ENCODE measurements at regions not wholly inside any gene's neighbourhood (a gene's known extent, or its start where the extent isn't known, plus 50 kb on each side); places are given as distances from the start of the nearest gene placed in this dataset.
A peak's percentile ranks its signal among the peaks of the same experiment; 100 is the strongest.

- no peak for TF ChIP-seq MEF2A (IDR thresholded peaks at IDR 0.05; ENCODE audit: borderline replicate concordance, low read depth)
- no peak for TF ChIP-seq GABPA (IDR thresholded peaks at IDR 0.05; ENCODE audit: low read depth)
These were observed 193.2 kb upstream of the MGMT start (continued) for GRCh38 chr10:129273860-129274259.

- Histone ChIP-seq H3K9ac (no peak overlapping the region), H3K27ac (ENCODE audit: low read depth in 2 of 2, low read length in 1 of 2) (no peak overlapping the region), H3K9me3 (no peaks in the 10 kb centered on the region; the same call in none of the 2 replicates), H4K20me1 (ENCODE audit: insufficient read depth) (no peaks in the 10 kb centered on the region), H3K4me1 (ENCODE audit: control insufficient read depth in 1 of 2, insufficient read depth in 2 of 2, low read depth in 1 of 2, low read length in 1 of 2) (no peaks in the 10 kb centered on the region), H3K4me2 (no peak overlapping the region), H3K4me3 (ENCODE audit: low read depth in 2 of 2, low read length in 1 of 2) (no peak overlapping the region), H2AFZ (ENCODE audit: low read depth) (no peak overlapping the region), H3K27me3 (ENCODE audit: insufficient read depth) (no peaks in the 10 kb centered on the region), H3K79me2 (ENCODE audit: insufficient read depth) (no peaks in the 10 kb centered on the region), H3K36me3 (replicated peaks in 1 of 2; ENCODE audit: control insufficient read depth in 1 of 2, insufficient read depth in 2 of 2, low read length in 1 of 2) (no peaks in the 10 kb centered on the region), H3K9me2 (no peaks in the 10 kb centered on the region), H3F3A (replicated peaks; ENCODE audit: insufficient read depth) (no peaks in the 10 kb centered on the region)
- ChIA-PET CTCF (interaction anchor here (1.1 kb wide), 1 partner anchor 13 kb away, joined by 4 read pairs; no protein-coding TSS in a partner anchor), POLR2A (no interaction called here)
- peak; percentile 30 for DNase-seq
- TF ChIP-seq RXRA (IDR thresholded peaks at IDR 0.05; ENCODE audit: borderline replicate concordance, low read depth) = no peak
- no peak for TF ChIP-seq USF1 (IDR thresholded peaks at IDR 0.05; ENCODE audit: borderline replicate concordance, low read depth)
- no peak for TF ChIP-seq JUND (IDR thresholded peaks at IDR 0.05)
- TF ChIP-seq TAF1 (IDR thresholded peaks at IDR 0.05; ENCODE audit: borderline replicate concordance, low read depth, low read length) = no peak
- TF ChIP-seq USF2 (IDR thresholded peaks at IDR 0.05; ENCODE audit: borderline replicate concordance, low read depth, low read length) = no peak
- TF ChIP-seq SMC3 (IDR thresholded peaks at IDR 0.05; ENCODE audit: low read depth, low read length) = no peak
- TF ChIP-seq CHD2 (IDR thresholded peaks at IDR 0.05; ENCODE audit: low read length, partially characterized antibody) = no peak
- TF ChIP-seq EP300 (IDR thresholded peaks at IDR 0.05; ENCODE audit: borderline replicate concordance in 1 of 2, low read depth in 1 of 2, low read length in 1 of 2) = no peak
- TF ChIP-seq RCOR1 (IDR thresholded peaks at IDR 0.05; ENCODE audit: low read length) = no peak
- TF ChIP-seq EZH2phosphoT487 (IDR thresholded peaks at IDR 0.05; ENCODE audit: borderline replicate concordance, low read depth) = no peak
- TF ChIP-seq MEF2A (IDR thresholded peaks at IDR 0.05; ENCODE audit: borderline replicate concordance, low read depth) = no peak
- TF ChIP-seq NRF1 (IDR thresholded peaks at IDR 0.05; ENCODE audit: low read depth, low read length) = no peak
- no peak for TF ChIP-seq FOSL2 (IDR thresholded peaks at IDR 0.05; ENCODE audit: borderline replicate concordance, low read depth)
- TF ChIP-seq YY1 (IDR thresholded peaks at IDR 0.05; ENCODE audit: low read depth) = no peak
- TF ChIP-seq NFIC (IDR thresholded peaks at IDR 0.05; ENCODE audit: borderline replicate concordance) = no peak
- TF ChIP-seq FOXM1 (IDR thresholded peaks at IDR 0.05; ENCODE audit: low read depth) = no peak
- WGBS (ENCODE audit: low lambda C conversion rate) = 40% methylated on average over 10 of the region's 10 CpGs
These were observed 192.1 kb upstream of the MGMT start for GRCh38 chr10:129274748-129275474.
